Bone marrow (tissue), 2 donors: ENCODE measurements at regions not wholly inside any gene's neighbourhood (a gene's known extent, or its start where the extent isn't known, plus 50 kb on each side); places are given as distances from the start of the nearest gene placed in this dataset.

ENCODE experiments used
- DNase-seq, 2 donors: peaks; one replicate each; lab custom pipeline; 2025; lab: John Stamatoyannopoulos, UW

DNA sequence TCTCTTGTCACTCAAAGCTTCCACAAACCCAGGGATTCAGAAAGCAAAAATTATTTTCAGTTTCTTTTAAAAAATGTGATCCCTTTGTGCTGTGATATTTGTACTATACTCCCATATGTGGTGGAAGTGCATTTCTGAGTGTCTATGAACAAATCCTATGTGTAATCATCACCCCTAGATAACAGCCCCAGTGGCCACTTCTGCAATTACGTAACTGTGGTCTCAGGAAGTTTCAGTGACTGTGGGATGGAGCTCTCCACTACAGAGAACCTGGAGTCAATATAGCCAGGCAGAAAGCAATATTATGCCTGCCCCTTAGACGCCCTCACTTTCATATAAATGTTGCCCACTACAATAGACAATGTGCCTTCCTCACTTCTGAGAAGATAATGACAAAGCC is 1101.7 kb upstream of the GHITM start:
- DNase-seq = no peak

DNA sequence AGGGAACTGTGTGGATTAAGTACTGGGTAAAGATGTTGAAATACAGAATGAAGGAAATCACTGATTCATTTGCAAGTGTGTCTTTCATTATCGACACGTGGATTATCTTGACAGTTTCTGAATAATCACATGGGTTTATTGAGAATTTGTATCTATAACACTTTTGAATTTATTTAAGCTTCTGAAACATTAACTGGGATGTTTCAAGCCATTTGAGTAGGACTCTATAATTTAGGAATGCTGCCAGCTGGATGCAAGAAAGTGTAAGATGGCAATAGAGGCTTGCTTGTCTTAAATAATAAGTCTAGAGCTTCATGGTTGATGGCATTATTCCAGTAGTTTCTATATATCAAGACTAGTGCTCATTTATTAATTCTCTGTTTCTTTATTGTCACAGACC is 1100.7 kb upstream of the GHITM start:
- no peak for DNase-seq

DNA sequence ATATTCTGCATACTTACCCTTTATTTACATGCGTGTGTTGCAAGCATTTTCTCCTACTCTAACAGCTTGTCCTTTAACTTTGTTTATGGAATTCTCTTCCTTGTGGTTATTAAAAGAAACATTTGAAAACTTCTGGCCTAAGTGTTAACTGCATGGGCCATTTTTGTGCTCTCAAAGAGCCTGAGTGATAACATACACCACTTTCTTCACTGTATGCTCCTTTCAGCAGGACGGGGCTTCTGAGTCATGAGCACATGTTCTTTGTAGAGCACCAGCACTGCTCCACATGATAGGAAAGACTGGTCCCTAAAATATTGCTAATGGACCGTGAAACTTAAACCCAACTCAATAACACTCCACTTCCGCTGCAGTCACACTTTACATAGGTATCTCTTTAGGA is 1093.6 kb upstream of the GHITM start:
- no peak for DNase-seq

DNA sequence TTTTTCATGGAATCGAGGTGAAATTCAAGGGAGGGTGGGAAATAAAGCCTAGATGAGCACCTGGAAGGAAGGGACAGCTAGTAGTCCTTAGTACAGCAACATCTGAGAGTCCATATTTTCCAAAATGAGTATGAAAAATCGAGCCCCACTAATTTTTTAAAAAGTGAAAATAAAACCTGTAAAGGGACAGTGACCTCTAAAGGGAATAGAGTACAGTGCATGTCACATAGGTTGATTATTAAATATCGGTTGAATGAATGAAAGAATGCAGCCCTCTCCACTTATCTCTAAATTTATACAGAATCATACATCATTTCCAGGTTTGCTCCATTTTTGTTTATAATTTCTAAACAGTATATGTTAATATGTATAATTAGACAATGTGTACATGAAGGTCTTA is 1088.5 kb upstream of the GHITM start:
- DNase-seq = no peak

DNA sequence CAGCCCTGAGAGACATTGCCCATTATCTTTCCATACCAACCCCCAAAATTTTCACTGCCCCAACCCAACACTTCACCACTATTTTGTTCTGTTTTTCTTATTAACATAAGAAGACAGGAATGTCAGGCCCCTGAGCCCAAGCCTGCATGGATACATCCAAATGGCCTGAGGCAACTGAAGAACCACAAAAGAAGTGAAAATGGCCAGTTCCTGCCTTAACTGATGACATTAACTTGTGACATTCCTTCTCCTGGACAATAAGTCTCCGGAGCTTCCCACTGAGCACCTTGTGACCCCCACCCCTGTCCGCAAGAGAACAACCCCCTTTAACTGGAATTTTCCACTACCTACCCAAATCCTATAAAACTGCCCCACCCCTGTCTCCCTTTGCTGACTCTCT is 1076.4 kb upstream of the GHITM start:
- no peak for DNase-seq

DNA sequence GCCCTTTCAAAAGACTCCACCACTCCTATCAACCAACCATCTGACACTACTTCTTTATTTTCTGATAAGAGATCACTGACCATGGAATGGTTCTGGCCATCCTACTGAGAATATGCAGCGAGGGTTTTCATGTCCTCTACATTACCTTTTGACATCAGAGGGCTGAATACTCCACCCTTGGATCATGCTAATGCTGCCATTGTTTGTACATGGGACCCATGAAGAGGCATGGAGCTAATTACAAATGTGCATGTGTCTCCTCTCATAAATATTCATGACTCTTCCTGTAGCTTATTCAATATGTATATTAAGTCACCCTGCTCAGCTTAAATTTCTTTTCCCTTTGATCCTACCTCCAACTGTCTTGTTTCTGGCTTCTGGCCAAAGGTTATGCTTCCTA is 1065.8 kb upstream of the GHITM start:
- no peak for DNase-seq

DNA sequence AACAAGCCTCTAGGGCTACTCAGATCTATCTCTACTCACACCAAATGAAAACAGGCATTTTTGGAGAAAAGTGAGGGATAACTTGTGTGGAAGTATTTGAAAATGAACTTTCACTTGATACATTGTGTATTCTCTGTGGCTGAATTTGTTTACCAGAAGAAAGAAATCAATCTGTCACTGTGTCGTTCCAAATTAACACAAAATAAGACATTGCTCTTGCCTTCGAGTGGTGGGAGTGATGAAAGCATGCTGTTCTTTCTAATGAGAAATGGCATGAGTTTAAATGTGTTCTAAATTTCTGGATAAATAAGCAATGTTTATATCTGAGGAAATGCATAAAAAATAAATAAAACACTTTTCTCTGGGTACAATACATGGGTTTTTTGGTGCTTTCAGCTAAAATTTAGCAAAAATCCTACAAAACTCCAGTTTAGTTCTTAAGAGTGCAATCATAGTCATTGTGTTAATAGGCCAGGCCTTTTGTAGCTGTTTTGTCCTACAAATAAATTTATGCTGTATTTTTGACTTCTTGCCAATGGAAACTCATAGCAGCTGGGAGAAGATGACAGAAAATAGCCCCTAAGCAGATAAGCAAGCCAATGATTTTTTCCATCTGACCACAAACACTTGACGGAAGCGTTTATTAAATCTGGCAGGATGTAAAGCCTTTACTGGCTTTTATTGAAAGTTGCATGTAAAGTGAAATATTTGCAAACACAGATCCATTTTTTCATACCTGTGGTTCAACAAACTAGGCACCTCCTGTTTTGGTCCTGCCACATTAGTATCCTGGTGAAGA is 1064.1 kb upstream of the GHITM start:
- DNase-seq = no peak

DNA sequence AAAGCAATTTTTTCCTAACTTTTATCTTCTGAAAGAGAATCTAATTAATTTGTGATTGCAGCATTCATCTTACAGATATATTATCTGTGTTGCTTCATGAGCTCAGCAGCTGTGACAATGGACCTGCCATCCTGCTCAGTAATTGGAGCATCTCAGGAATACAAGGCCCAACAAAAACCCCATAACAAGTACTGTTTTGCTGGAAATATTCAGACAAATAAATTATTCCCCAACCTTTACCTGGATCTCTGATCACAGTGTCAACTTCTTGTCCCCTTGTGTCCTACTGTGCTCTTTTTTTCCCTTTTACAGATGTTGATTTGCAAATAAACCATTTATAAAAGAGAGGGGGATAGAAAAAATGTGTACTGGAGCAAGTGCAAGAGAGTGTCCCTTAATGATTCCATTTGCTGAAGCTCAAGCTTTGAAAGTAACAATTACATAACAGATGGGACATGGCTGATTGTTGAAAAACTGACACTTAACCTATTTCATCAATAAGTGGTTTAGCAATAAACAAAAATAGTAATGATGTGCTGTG is 1063.4 kb upstream of the GHITM start:
- DNase-seq = no peak

DNA sequence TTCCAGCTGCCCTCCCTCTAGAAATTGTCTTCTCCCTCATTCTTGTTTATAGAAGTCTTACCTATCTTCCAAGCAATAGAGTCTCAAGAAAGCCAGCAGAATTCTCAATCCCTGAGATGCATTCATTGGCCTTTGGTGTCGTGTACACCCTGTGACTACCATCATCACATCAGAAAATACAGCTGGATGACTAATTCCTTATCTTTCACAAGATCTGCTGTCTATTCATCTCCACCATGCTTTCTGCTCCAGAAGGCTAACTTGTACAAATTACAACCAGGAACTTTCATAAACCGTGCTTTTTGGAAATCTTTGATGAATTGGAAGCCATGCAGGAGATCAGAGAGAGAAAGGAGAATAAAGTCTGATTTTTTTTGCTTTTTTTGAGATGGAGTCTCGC is 1062.9 kb upstream of the GHITM start:
- no peak for DNase-seq

DNA sequence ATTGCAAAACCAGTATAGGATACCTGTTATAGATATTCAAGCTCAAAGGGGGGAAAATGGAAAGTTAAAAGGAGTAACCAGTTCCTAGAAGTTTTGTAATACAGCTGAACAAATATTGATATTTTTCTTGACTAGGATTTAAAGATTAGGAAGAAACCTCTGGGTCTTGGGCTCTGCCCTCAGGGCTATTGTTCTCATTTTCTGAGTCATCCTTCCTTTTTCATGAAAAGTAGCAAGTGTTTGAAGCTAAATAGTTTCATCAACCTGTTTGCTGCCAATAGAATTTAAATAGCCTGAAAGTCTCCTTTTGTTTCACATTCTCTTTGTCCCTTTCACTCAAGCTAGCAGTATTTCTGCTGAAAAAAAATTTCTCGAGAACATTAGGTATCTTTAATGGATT is 1061.1 kb upstream of the GHITM start:
- DNase-seq = no peak

DNA sequence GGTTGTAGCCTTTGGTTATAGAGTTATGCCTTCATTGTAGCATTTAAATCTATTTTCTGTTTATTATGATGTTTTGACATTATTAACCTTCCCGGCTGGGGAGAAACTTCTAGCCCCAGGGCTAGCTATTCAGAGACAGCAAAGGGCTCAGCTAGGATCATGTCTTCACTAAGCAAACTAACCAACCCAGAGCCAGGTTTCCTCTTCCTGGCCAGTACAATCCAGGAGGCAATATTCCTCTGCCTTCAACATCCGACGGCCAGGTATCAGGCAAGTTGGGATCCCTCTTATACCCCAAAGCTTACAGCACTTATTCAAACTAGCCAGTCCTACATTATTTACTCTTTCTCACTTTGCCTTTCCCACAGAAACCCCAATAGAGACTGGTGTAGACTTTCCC is 1060.7 kb upstream of the GHITM start:
- DNase-seq = no peak

DNA sequence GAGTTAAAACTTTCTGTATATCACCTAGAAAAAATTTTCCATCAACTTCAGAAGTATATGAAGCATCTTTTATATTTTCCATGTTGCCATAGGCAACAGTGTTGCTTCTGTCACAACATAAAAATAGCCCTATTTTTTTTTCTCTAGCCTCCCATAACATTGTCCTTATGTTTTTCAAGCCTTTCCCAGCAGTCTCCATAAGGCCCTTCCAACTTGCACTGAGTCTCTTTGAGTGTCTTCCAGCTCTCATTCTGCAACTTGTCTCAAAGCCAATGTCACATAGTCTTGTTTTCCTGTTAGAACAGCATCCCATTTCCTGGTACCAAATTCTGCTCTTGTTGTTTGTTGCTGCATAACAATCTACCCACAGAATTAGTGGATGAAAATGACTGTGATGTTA is 1055.5 kb upstream of the GHITM start:
- DNase-seq = no peak

DNA sequence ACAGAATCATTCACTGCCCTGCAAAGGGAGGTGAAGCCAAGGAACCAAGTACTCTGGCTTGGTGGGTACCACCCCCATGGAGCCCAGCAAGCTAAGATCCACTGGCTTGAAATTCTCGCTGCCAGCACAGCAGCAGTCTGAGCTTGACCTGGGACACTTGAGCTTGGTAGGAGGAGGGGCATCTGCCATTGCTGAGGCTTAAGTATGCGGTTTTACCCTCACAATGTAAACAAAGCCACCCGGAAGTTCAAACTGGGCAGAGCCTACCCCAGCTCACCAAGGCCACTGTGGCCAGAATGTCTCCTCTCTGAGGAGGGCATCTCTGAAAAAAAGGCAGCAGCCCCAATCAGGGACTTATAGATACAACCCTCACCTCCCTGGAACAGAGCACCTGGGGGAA is 1050.0 kb upstream of the GHITM start:
- no peak for DNase-seq

DNA sequence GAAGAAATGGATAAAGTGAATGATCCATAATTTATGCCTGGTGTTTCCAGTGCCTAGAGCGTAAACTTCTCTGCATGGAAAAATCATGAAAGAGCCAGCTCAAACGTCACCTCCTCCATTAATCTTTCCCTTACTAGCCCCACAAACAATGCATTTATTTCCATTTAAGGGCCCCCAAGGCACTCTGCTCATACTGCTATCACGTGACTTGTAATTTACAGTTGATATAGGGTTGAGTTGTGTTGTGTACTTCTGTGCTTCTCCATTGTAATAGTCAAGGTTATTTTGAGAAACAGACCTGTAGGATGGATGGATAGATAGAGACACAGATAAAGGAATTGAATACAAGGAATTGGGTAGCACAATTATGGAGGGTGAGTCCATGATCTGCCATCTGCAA is 1034.7 kb upstream of the GHITM start:
- no peak for DNase-seq

DNA sequence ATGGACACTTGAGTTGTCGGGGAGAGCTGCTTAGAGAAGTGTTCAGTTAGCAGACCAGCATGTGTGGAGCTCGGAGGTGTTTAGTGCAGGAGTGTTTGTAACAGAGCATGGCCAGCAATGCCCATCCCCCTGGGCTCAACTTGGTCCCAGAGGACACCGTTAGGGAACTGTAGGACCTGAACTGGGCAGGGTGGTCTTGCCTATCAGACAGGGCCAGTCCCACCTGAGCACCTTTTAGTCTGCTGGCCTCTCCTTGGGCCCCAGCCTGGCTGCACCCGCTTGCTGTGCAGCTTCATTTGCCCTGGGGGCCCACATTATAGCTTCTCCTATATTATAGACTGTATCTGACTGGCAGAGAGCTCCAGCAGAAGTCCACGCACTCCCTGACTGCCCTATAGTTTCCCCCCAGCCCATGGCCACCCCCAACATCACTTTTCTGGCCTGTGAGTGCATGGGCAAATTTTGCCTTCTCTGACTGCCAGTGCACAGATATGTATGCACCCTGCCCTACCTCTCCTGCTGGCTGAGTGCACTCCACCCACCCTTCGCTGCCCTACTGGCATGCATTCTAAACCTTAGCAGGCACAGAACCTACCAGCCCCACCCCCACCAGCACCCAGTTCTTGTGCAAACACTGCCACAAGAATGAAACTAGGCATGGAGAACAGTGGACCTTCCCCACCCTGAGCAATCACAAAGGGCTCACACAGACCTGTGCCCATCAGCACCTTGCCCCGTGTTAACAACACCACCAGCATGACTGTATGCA is 1030.6 kb upstream of the GHITM start:
- no peak for DNase-seq

DNA sequence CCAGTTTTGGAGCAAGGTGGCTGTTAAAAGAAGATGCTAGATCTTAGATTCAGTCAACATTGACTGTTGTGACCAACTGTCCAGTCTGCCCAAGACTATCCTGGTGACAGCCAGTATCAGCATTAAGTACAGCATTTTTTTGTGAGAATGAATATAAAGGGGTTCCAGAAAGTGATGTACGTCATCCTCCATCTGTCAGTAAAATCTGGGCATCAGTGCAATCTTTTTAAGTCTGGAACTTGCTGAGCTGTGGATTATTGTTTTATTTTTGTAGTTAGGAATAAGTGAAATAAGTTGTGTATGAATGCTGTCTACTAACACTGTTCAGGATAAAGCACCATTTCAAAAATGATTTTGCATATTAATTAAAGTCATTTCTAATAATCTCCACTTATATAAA is 1020.0 kb upstream of the GHITM start:
- DNase-seq = no peak

DNA sequence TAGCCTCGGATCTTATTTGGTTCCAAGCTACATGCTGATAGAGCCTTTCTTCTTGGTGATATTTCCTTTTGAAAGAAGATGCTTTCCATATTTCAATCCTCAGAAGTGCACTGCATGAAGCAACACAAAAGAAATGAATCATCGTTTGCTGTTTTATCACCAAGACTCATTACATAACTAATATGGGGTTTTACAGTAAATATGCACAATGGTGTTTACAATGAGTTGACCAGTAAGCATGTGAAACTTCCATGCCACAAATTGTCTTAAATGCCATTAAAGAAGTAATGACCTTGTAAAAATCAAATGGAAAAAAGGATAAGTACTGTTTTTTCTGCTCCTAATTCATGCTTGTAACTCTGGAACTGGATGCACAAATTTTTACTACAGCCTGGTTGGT is 1017.0 kb upstream of the GHITM start:
- DNase-seq = no peak

DNA sequence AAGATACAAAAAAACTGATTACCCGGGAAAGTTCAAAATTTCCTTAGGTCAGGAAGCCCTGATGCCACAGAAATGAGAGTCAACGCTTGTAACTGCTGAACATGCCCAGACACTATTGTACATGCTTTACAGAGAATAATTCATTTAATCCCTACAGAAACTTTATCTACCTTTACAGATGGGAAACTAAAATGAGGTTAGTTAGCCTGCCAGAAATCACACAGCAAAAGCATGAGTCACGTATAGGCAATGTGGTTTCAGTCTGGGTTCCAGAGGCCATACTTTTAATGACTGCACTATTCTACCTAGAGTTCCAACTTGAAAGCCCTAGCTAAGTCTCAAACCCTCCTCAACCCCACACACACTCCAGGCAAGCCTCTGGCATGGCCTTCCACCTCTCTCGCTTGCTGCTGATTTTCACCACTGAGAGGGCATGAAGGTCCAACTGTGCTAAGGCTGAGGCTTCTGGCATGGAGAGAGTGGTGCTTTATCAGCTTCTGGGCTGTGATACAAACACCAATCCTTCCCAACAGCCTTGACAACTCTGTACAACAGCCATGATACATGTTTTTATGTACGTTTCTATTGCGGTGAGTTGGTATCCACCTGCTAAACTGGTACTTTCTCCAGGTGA is 1011.2 kb upstream of the GHITM start:
- DNase-seq = no peak

DNA sequence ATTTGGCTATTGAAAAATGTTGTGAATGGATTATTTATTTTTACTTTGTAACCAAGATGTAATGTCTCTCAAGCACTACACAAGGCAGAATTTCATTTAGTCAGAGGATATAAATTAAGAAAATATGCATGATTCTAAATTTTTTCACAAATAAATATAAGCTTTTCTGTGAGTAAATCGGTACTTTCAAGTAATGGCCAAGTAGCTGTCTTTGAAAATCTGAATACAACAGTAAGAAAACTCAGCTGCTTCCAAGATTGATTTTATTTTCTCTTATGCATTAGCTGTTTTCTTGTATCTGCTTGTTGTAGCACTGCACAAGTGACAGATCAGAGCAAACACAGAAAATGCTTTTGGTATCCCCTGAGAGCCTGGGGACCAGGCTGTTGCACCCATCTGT is 998.5 kb upstream of the GHITM start:
- no peak for DNase-seq

DNA sequence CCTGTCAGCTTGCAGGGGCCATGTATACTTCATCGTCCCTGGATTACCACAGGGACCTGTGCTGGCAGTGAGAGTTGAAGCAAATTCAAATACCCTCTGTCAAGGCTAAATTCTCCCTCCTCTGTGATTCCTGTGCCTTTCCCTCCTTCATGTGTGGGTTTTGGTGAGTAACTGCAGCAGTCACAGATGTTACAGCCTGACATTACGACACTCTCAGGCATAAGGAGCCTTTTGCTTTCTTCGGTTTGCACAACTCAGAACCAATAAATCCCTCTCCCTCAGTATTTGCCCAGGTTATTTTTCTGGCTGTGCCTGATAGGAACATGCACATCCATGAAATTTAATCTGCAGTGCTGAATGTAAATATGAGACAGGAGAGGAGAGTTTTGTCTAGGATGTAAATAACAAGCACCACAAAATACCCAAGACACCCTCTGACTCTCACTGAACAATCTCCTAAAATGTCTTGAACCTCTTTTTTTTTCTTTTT is 997.2 kb upstream of the GHITM start:
- DNase-seq = no peak

DNA sequence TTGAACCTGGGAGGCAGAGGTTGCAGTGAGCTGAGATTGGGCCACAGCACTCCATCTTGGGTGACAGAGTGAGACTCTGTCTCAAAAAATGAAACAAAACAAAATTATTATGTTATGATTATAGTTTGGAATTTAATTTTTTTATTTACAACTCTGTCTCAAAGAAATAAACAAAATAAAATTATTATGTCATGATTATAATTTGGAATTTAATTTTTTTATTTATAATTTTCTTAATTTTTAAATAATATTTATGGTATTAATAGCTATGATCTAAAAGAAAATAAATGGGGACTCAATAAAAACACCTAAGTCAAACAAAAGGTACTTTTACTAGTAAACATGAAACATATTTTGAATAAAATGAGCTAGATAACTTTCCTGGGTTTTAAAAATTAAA is 994.8 kb upstream of the GHITM start:
- DNase-seq = no peak

DNA sequence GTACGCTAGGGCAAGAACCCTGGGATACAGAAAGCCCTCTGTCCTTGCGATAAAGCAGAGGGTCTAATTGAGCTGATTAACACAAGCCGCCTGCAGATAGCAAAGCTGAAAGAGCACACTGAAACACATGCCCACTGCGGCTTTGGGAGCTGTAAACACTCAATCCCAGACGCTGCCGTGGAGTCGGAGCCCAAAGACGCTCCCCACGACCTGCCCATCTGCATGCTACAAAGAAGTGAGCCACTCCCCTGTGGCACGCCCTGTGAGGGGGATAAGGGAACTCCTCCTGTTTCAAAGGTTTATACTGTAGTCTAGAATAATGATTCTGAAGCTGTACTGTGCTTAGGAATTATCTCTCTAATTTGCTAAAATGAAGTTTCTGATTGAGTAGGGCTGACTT is 985.6 kb upstream of the GHITM start:
- no peak for DNase-seq

DNA sequence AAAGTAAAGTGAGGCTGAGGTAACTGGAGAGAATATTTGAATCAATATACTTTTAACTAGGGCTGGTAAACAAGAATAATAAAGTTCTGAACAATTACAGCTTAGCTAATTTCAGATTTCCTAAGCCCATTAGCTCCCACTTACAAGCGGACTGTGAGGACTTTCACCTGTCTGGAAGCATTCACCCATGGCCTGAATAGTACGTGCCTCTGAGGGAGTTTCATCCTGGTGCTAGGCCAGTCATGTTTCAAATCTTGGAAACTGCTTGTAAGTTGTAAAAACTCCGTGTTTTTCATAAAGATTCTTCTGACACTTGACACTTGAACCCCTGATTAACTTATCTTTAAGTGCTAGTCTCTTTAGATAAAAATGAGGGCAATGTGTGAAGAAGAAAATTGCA is 975.2 kb upstream of the GHITM start:
- DNase-seq = no peak
